HG03457 (cell line): ENCODE measurements at regions not wholly inside any gene's neighbourhood (a gene's known extent, or its start where the extent isn't known, plus 50 kb on each side); places are given as distances from the start of the nearest gene placed in this dataset.

Source experiments
- ATAC-seq: cut with Tn5 transposase; IDR thresholded peaks from one replicate; pipeline ENCODE4 v1.9.1; 2021; ENCODE audit warnings: moderate number of reproducible peaks; ENCODE audit not compliant: unreplicated experiment

- ATAC-seq, result no peak
These were observed 52.3 kb downstream of the PLEKHG1 start for GRCh38 chr6:150651808-150652470.

GRCh38 chr6:150652848-150653613, 53.3 kb downstream of the PLEKHG1 start:
- ATAC-seq, result no peak

GRCh38 chr6:150654608-150655007, 54.9 kb downstream of the PLEKHG1 start:
- ATAC-seq, result no peak

GRCh38 chr6:150656156-150656555, 56.5 kb downstream of the PLEKHG1 start:
- no peak for ATAC-seq

GRCh38 chr6:150658421-150658820, 58.7 kb downstream of the PLEKHG1 start:
- no peak for ATAC-seq

GRCh38 chr6:150659046-150659763, 59.5 kb downstream of the PLEKHG1 start:
- ATAC-seq, result no peak

- ATAC-seq, result no peak
These were observed 61.7 kb downstream of the PLEKHG1 start for GRCh38 chr6:150661216-150662007.

- ATAC-seq, result no peak
These were observed 63.1 kb downstream of the PLEKHG1 start for GRCh38 chr6:150662814-150663213.

- no peak for ATAC-seq
These were observed 64.4 kb downstream of the PLEKHG1 start for GRCh38 chr6:150664091-150664490.

- no peak for ATAC-seq
These were observed 66.4 kb downstream of the PLEKHG1 start for GRCh38 chr6:150666071-150666470.

GRCh38 chr6:150667359-150667758, 67.7 kb downstream of the PLEKHG1 start:
- ATAC-seq, result no peak

GRCh38 chr6:150667977-150668716, 68.5 kb downstream of the PLEKHG1 start:
- ATAC-seq, result no peak

- no peak for ATAC-seq
These were observed 69.2 kb downstream of the PLEKHG1 start for GRCh38 chr6:150668900-150669302.

GRCh38 chr6:150670311-150670710, 70.6 kb downstream of the PLEKHG1 start:
- no peak for ATAC-seq

- ATAC-seq, result no peak
These were observed 73.1 kb downstream of the PLEKHG1 start for GRCh38 chr6:150672800-150673199.

- no peak for ATAC-seq
These were observed 74.1 kb downstream of the PLEKHG1 start for GRCh38 chr6:150673720-150674346.

GRCh38 chr6:150676344-150676743, 76.7 kb downstream of the PLEKHG1 start:
- ATAC-seq, result no peak

- ATAC-seq, result no peak
These were observed 77.1 kb downstream of the PLEKHG1 start for GRCh38 chr6:150676772-150677171.

- ATAC-seq, result no peak
These were observed 80.8 kb downstream of the PLEKHG1 start for GRCh38 chr6:150680510-150680909.
